Umbilical cord (tissue), 1 donor: ENCODE measurements at regions not wholly inside any gene's neighbourhood (a gene's known extent, or its start where the extent isn't known, plus 50 kb on each side); places are given as distances from the start of the nearest gene placed in this dataset.

Experiments used
- DNase-seq: peaks from one replicate; pipeline ENCODE4 v3.0.0-alpha.2; 2015; ENCODE audit warnings: low spot score

- DNase-seq = no peak
These were observed 50.5 kb upstream of the SLC1A4 start for GRCh38 chr2:64938607-64939285.

GRCh38 chr2:64939332-64939917 lies 49.8 kb upstream of the SLC1A4 start:
- DNase-seq = no peak
